Adrenal gland (tissue), 5 donors: ENCODE measurements at regions not wholly inside any gene's neighbourhood (a gene's known extent, or its start where the extent isn't known, plus 50 kb on each side); places are given as distances from the start of the nearest gene placed in this dataset.

ENCODE experiments used
- CTCF ChIP-seq, 6 experiments: fragments of 450-650 bp in 4 of 6; fragments of 200-600 bp in 2 of 6; sonication (generic) in 1 of 6; IDR thresholded peaks; 1 replicate in 5 of 6; 2 replicates in 1 of 6; pipeline versions ENCODE4 v1.5.1 to v1.8.0; 2016 to 2021; ENCODE audit warnings: antibody characterized with exemption in 6 of 6, mild to moderate bottlenecking in 2 of 6, moderate library complexity in 1 of 6
- POLR2A ChIP-seq, 2 donors: fragments of 450-650 bp; IDR thresholded peaks; one replicate each; pipeline ENCODE4 v1.6.1; 2017; ENCODE audit warnings: antibody characterized with exemption in 2 of 2, mild to moderate bottlenecking in 2 of 2, moderate library complexity in 1 of 2
- donor health status: DM: no; HTN: no; CAD: no.

- TF ChIP-seq CTCF (IDR thresholded peaks at IDR 0.05) (no peak), POLR2A (IDR thresholded peaks at IDR 0.05) (no peak)
Observed at GRCh38 chr2:239854596-239854995, 170.5 kb downstream of the NDUFA10 start.
